Osteocyte (in vitro differentiated cells): ENCODE measurements at regions not wholly inside any gene's neighbourhood (a gene's known extent, or its start where the extent isn't known, plus 50 kb on each side); places are given as distances from the start of the nearest gene placed in this dataset.

Experiments
- DNase-seq: peaks from one replicate; pipeline ENCODE4 v3.0.0; 2021; ENCODE audit warnings: mixed read lengths; ENCODE audit not compliant: unreplicated experiment; ENCODE audit errors: extremely low spot score
- H3K27ac Mint-ChIP-seq: one replicate; pipeline ENCODE4 v1.8.0; 2021; ENCODE audit warnings: mild to moderate bottlenecking, mixed read lengths; ENCODE audit not compliant: unreplicated experiment
- H3K27me3 Mint-ChIP-seq: one replicate; pipeline ENCODE4 v1.8.0; 2021; ENCODE audit warnings: mixed read lengths; ENCODE audit not compliant: unreplicated experiment
- H3K36me3 Mint-ChIP-seq: one replicate; pipeline ENCODE4 v1.8.0; 2021; ENCODE audit warnings: mixed read lengths; ENCODE audit not compliant: unreplicated experiment
- H3K4me1 Mint-ChIP-seq: one replicate; pipeline ENCODE4 v1.8.0; 2021; ENCODE audit warnings: mixed read lengths; ENCODE audit not compliant: unreplicated experiment
- H3K4me3 Mint-ChIP-seq: one replicate; pipeline ENCODE4 v1.8.0; 2021; ENCODE audit warnings: mild to moderate bottlenecking, moderate library complexity, mixed read lengths; ENCODE audit not compliant: unreplicated experiment
- H3K9me3 Mint-ChIP-seq: one replicate; pipeline ENCODE4 v1.8.0; 2021; ENCODE audit warnings: mixed read lengths; ENCODE audit not compliant: unreplicated experiment
- TF ChIP-seq, protein P1 (sequence below): fragments of 200-600 bp; sonication (generic); IDR thresholded peaks from 2 replicates; pipeline ENCODE4 v1.5.0; 2021; ENCODE audit warnings: antibody characterized with exemption, mild to moderate bottlenecking, moderate library complexity

DNA sequence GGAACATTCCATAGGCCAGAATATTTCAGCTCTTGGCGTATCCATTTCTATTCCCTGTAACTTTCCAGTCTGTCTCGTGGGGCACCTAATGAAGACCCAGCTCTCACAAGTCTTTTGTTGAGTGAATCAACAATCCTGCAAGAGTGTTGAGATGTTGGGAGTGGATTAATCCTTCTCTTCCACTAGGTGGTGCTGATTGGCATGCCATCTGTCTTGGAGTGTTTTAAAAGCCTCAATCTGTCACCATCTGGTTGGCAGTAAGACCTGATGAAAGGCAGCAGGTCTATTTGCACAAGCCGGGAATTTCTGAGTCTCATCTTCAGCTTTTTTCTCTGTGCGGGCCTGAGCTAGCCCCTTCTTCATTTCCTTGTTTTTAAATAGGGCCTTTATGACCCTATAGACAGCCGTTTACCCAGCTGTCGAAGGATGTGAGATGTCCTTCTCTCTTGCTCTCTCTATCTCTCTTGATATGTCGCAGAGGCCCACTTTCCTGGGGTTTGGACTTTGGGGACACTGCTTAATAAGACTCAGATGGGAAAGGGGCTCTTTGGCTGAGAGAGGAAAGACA is 180.5 kb downstream of the ZNF365 start:
- no peaks in the 10 kb centered on the region for H3K4me1 Mint-ChIP-seq
- H3K36me3 Mint-ChIP-seq: no peaks in the 10 kb centered on the region
- DNase-seq: no peak
- peaks cover 13% of the 10 kb centered on the region for H3K27me3 Mint-ChIP-seq
- no peak overlapping the region for H3K4me3 Mint-ChIP-seq
- TF ChIP-seq, protein P1, sequence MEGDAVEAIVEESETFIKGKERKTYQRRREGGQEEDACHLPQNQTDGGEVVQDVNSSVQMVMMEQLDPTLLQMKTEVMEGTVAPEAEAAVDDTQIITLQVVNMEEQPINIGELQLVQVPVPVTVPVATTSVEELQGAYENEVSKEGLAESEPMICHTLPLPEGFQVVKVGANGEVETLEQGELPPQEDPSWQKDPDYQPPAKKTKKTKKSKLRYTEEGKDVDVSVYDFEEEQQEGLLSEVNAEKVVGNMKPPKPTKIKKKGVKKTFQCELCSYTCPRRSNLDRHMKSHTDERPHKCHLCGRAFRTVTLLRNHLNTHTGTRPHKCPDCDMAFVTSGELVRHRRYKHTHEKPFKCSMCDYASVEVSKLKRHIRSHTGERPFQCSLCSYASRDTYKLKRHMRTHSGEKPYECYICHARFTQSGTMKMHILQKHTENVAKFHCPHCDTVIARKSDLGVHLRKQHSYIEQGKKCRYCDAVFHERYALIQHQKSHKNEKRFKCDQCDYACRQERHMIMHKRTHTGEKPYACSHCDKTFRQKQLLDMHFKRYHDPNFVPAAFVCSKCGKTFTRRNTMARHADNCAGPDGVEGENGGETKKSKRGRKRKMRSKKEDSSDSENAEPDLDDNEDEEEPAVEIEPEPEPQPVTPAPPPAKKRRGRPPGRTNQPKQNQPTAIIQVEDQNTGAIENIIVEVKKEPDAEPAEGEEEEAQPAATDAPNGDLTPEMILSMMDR: peak; percentile 67
- H3K9me3 Mint-ChIP-seq: no peaks in the 10 kb centered on the region
- H3K27ac Mint-ChIP-seq: no peak overlapping the region

GRCh38 chr10:62559481-62560200 is 185.5 kb downstream of the ZNF365 start:
- TF ChIP-seq, protein P1: no peak
- H3K9me3 Mint-ChIP-seq: no peaks in the 10 kb centered on the region
- no peaks in the 10 kb centered on the region for H3K27me3 Mint-ChIP-seq
- no peak for DNase-seq
- no peaks in the 10 kb centered on the region for H3K36me3 Mint-ChIP-seq
- no peak overlapping the region for H3K4me3 Mint-ChIP-seq
- H3K27ac Mint-ChIP-seq: no peak overlapping the region
- H3K4me1 Mint-ChIP-seq: peaks cover 30% of the 10 kb centered on the region

- TF ChIP-seq, protein P1: no peak
- H3K36me3 Mint-ChIP-seq: no peaks in the 10 kb centered on the region
- H3K27me3 Mint-ChIP-seq: no peaks in the 10 kb centered on the region
- no peak overlapping the region for H3K4me3 Mint-ChIP-seq
- DNase-seq: no peak
- no peaks in the 10 kb centered on the region for H3K9me3 Mint-ChIP-seq
- peaks cover 31% of the 10 kb centered on the region for H3K4me1 Mint-ChIP-seq
- H3K27ac Mint-ChIP-seq: no peak overlapping the region
Observed at GRCh38 chr10:62560201-62560819, 186.1 kb downstream of the ZNF365 start.

GRCh38 chr10:62561151-62561550 is 187.0 kb downstream of the ZNF365 start:
- Mint-ChIP-seq H3K27ac (no peak overlapping the region), H3K4me1 (peaks cover 31% of the 10 kb centered on the region)
- DNase-seq: no peak

DNA sequence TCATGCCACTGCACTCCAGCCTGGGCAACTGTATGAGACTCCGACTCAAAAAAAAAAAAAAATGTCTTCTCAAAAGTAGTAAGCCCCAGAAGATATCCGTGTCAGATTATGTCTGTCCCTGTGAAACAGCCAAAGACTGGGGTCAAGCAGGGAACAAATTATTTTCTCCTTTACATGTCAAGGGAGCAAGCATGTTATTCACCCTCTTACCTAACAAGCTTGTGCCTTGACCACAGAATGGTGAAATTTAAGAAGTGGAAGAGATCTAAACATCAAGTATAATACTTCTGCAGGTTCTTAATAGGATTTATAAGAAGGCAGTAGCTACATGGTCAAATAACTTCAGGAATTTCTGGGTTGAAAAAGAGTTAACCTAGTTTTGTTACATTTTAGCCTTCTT is 187.9 kb downstream of the ZNF365 start:
- Mint-ChIP-seq H3K27me3 (no peaks in the 10 kb centered on the region), H3K4me3 (no peak overlapping the region), H3K27ac (no peak overlapping the region), H3K36me3 (no peaks in the 10 kb centered on the region), H3K9me3 (no peaks in the 10 kb centered on the region), H3K4me1 (peaks cover 31% of the 10 kb centered on the region)
- DNase-seq: no peak
- TF ChIP-seq, protein P1: no peak

More at GRCh38 chr10:62561151-62561550, 187.0 kb downstream of the ZNF365 start:
- TF ChIP-seq, protein P1: no peak
- H3K9me3 Mint-ChIP-seq: no peaks in the 10 kb centered on the region
- no peak overlapping the region for H3K4me3 Mint-ChIP-seq
- H3K27me3 Mint-ChIP-seq: no peaks in the 10 kb centered on the region
- H3K36me3 Mint-ChIP-seq: no peaks in the 10 kb centered on the region
